PC-9 (cell line): ENCODE measurements at regions not wholly inside any gene's neighbourhood (a gene's known extent, or its start where the extent isn't known, plus 50 kb on each side); places are given as distances from the start of the nearest gene placed in this dataset.

Experiments
- BruUV-seq: library from RNA; stranded (reverse); fragments of 400-500 nt; replicated peaks from 2 replicates; lab custom pipeline; 2021; lab: Mats Ljungman, UMichigan
- CTCF ChIA-PET: fragments of 300-600 bp; sonication (Branson Sonifier 250); formaldehyde crosslinking; loops from one replicate; lab custom pipeline; 2022; ENCODE audit warnings: antibody characterized with exemption; lab: Charles Lee
- POLR2A ChIA-PET: fragments of 300-600 bp; sonication (Branson Sonifier 250); formaldehyde crosslinking; loops from one replicate; lab custom pipeline; 2022; ENCODE audit warnings: antibody characterized with exemption; ENCODE audit not compliant: unreplicated experiment; lab: Charles Lee
- DNase-seq, 2 experiments: peaks; one replicate each; pipeline versions ENCODE4 v3.0.0 to v3.0.0-alpha.2; 2015 to 2022; ENCODE audit warnings: mixed read lengths in 1 of 2
- H2AFZ ChIP-seq: fragments of 200-600 bp; sonication (generic); 2 replicates; pipeline ENCODE4 v1.8.1; 2017; ENCODE audit warnings: antibody characterized with exemption
- H3F3A ChIP-seq: fragments of 200-600 bp; sonication (generic); 2 replicates; pipeline ENCODE4 v1.8.1; 2017; ENCODE audit warnings: antibody characterized with exemption, mild to moderate bottlenecking, low read depth; ENCODE audit not compliant: insufficient read depth
- H3K27ac ChIP-seq: fragments of 200-600 bp; sonication (generic); 2 replicates; pipeline ENCODE4 v1.6.1; 2016; ENCODE audit warnings: mixed run types
- H3K27me3 ChIP-seq: fragments of 200-600 bp; sonication (generic); 2 replicates; pipeline ENCODE4 v1.6.1; 2016; ENCODE audit warnings: low read depth, mixed run types; ENCODE audit not compliant: insufficient read depth
- H3K36me3 ChIP-seq: fragments of 200-600 bp; sonication (generic); 2 replicates; pipeline ENCODE4 v1.6.1; 2016; ENCODE audit warnings: low read depth, mixed run types
- H3K4me1 ChIP-seq: fragments of 200-600 bp; sonication (generic); replicated peaks from 2 replicates; pipeline ENCODE4 v1.6.1; 2016; ENCODE audit warnings: mixed run types; ENCODE audit not compliant: insufficient read depth
- H3K4me2 ChIP-seq: fragments of 200-600 bp; sonication (generic); 2 replicates; pipeline ENCODE4 v1.6.1; 2017; ENCODE audit warnings: mixed run types
- H3K4me3 ChIP-seq: fragments of 200-600 bp; sonication (generic); 2 replicates; pipeline ENCODE4 v1.6.1; 2016; ENCODE audit warnings: mixed run types
- H3K79me2 ChIP-seq: fragments of 200-600 bp; sonication (generic); 2 replicates; pipeline ENCODE4 v1.6.1; 2017; ENCODE audit warnings: low read depth, mixed run types
- H3K9me2 ChIP-seq: fragments of 200-600 bp; sonication (generic); 2 replicates; pipeline ENCODE4 v1.8.1; 2017; ENCODE audit warnings: mild to moderate bottlenecking; ENCODE audit not compliant: insufficient read depth
- H3K9me3 ChIP-seq: fragments of 200-600 bp; sonication (generic); 2 replicates; pipeline ENCODE4 v1.8.1; 2016; ENCODE audit warnings: low read depth; ENCODE audit not compliant: insufficient read depth
- H4K20me1 ChIP-seq: fragments of 200-600 bp; sonication (generic); 2 replicates; pipeline ENCODE4 v1.8.1; 2017; ENCODE audit not compliant: insufficient read depth
- CTCF ChIP-seq: fragments of 200-600 bp; sonication (generic); conservative IDR thresholded peaks from 2 replicates; pipeline ENCODE4 v1.6.1; 2017; ENCODE audit warnings: mixed run types, antibody characterized with exemption, mild to moderate bottlenecking, moderate library complexity
- EZH2 ChIP-seq: fragments of 200-600 bp; sonication (generic); IDR thresholded peaks from 2 replicates; pipeline ENCODE4 v1.8.0; 2017; ENCODE audit warnings: antibody characterized with exemption, low read depth
- intact Hi-C: fragments of 100-400 bp; cut with micrococcal nuclease; formaldehyde crosslinking; loops from one replicate; pipeline ENCODE4 v1.10.0; 2022; ENCODE audit not compliant: unreplicated experiment

GRCh38 chr10:128602183-128602582, 476.0 kb upstream of the MKI67 start:
- Histone ChIP-seq H4K20me1 (no peaks in the 10 kb centered on the region), H3K9me3 (no peaks in the 10 kb centered on the region), H3F3A (no peaks in the 10 kb centered on the region), H3K9me2 (no peaks in the 10 kb centered on the region), H3K36me3 (no peaks in the 10 kb centered on the region), H3K4me3 (no peak overlapping the region), H3K4me1 (no peaks in the 10 kb centered on the region), H3K4me2 (no peak overlapping the region), H2AFZ (no peak overlapping the region), H3K27me3 (no peaks in the 10 kb centered on the region), H3K27ac (no peak overlapping the region), H3K79me2 (no peaks in the 10 kb centered on the region)
- TF ChIP-seq CTCF (no peak), EZH2 (no peak)
- CTCF ChIA-PET, result no interaction called here
- POLR2A ChIA-PET, result no interaction called here
- no TSS peak for BruUV-seq
- no peak for DNase-seq
- intact Hi-C loops, result no loop called here

- no peak overlapping the region for H3K4me3 ChIP-seq
- H3F3A ChIP-seq, result no peaks in the 10 kb centered on the region
- no peaks in the 10 kb centered on the region for H3K79me2 ChIP-seq
- no peaks in the 10 kb centered on the region for H3K9me2 ChIP-seq
- H4K20me1 ChIP-seq, result no peaks in the 10 kb centered on the region
- intact Hi-C loops, result no loop called here
- no peaks in the 10 kb centered on the region for H3K9me3 ChIP-seq
- POLR2A ChIA-PET, result no interaction called here
- no peak overlapping the region for H3K27ac ChIP-seq
- DNase-seq, result no peak
- BruUV-seq, result no TSS peak
- H3K4me2 ChIP-seq, result no peak overlapping the region
- no peaks in the 10 kb centered on the region for H3K27me3 ChIP-seq
- TF ChIP-seq CTCF (no peak), EZH2 (no peak)
- CTCF ChIA-PET, result no interaction called here
- H2AFZ ChIP-seq, result no peak overlapping the region
- no peaks in the 10 kb centered on the region for H3K36me3 ChIP-seq
- H3K4me1 ChIP-seq, result no peaks in the 10 kb centered on the region
Observed at GRCh38 chr10:128604025-128604424, 477.8 kb upstream of the MKI67 start.

- no peak overlapping the region for H2AFZ ChIP-seq
- intact Hi-C loops, result no loop called here
- ChIA-PET CTCF (no interaction called here), POLR2A (no interaction called here)
- H3F3A ChIP-seq, result no peaks in the 10 kb centered on the region
- no peaks in the 10 kb centered on the region for H3K4me1 ChIP-seq
- no peak overlapping the region for H3K4me2 ChIP-seq
- TF ChIP-seq CTCF (no peak), EZH2 (no peak)
- H3K9me3 ChIP-seq, result no peaks in the 10 kb centered on the region
- H4K20me1 ChIP-seq, result no peaks in the 10 kb centered on the region
- H3K79me2 ChIP-seq, result no peaks in the 10 kb centered on the region
- BruUV-seq, result no TSS peak
- H3K9me2 ChIP-seq, result no peaks in the 10 kb centered on the region
- DNase-seq, result no peak
- no peak overlapping the region for H3K4me3 ChIP-seq
- H3K36me3 ChIP-seq, result no peaks in the 10 kb centered on the region
- no peaks in the 10 kb centered on the region for H3K27me3 ChIP-seq
- no peak overlapping the region for H3K27ac ChIP-seq
Observed at GRCh38 chr10:128605180-128605579, 479.0 kb upstream of the MKI67 start.
